ENCODE measurements at regions not wholly inside any gene's neighbourhood (a gene's known extent, or its start where the extent isn't known, plus 50 kb on each side); places are given as distances from the start of the nearest gene placed in this dataset.

GRCh38 chr5:5643481-5643880 lies 221.0 kb downstream of the ICE1 start:
- Histone ChIP-seq H3K27ac (no peak overlapping the region), H3K4me3 (no peak overlapping the region), H3K27me3 (no peaks in the 10 kb centered on the region), H3K36me3 (no peaks in the 10 kb centered on the region), H3K4me1 (no peaks in the 10 kb centered on the region), H3K9me3 (no peaks in the 10 kb centered on the region)
- no peak for FAIRE-seq
- 50 to 53% methylated on average over 4 of the region's 4 CpGs for WGBS, 2 donors
- intact Hi-C loops (cut with DNase I), result no loop called here
- no peak for DNase-seq
- TF ChIP-seq CTCF (IDR thresholded peaks at IDR 0.05), result no peak
- ATAC-seq, result no peak

GRCh38 chr5:5638211-5638610 lies 215.7 kb downstream of the ICE1 start:
- no peak for TF ChIP-seq CTCF (IDR thresholded peaks at IDR 0.05)
- H3K9me3 ChIP-seq, result no peaks in the 10 kb centered on the region
- FAIRE-seq (no peak), DNase-seq (no peak), ATAC-seq (no peak)
- no peaks in the 10 kb centered on the region for H3K36me3 ChIP-seq
- no peaks in the 10 kb centered on the region for H3K4me1 ChIP-seq
- WGBS, 2 donors, result 37 to 44% methylated on average over 4 of the region's 4 CpGs
- intact Hi-C loops (cut with DNase I), result no loop called here
- no peak overlapping the region for H3K27ac ChIP-seq
- H3K27me3 ChIP-seq, result no peaks in the 10 kb centered on the region
- no peak overlapping the region for H3K4me3 ChIP-seq

GRCh38 chr5:5637173-5637572 lies 214.7 kb downstream of the ICE1 start:
- ATAC-seq, result no peak
- no peak for TF ChIP-seq CTCF (IDR thresholded peaks at IDR 0.05)
- Histone ChIP-seq H3K4me1 (no peaks in the 10 kb centered on the region), H3K9me3 (no peaks in the 10 kb centered on the region), H3K27me3 (no peaks in the 10 kb centered on the region), H3K4me3 (no peak overlapping the region), H3K36me3 (no peaks in the 10 kb centered on the region), H3K27ac (no peak overlapping the region)
- DNase-seq, result no peak
- intact Hi-C loops (cut with DNase I), result no loop called here
- no peak for FAIRE-seq
- 19 to 20% methylated on average over 2 of the region's 2 CpGs for WGBS, 2 donors

GRCh38 chr5:5634817-5635216 lies 212.3 kb downstream of the ICE1 start:
- no peaks in the 10 kb centered on the region for H3K9me3 ChIP-seq
- no peak for TF ChIP-seq CTCF (IDR thresholded peaks at IDR 0.05)
- intact Hi-C loops (cut with DNase I), result no loop called here
- no peak for ATAC-seq
- FAIRE-seq, result no peak
- no peaks in the 10 kb centered on the region for H3K4me1 ChIP-seq
- 44 to 48% methylated on average over 4 of the region's 4 CpGs for WGBS, 2 donors
- no peaks in the 10 kb centered on the region for H3K36me3 ChIP-seq
- DNase-seq, result no peak
- H3K27ac ChIP-seq, result no peak overlapping the region
- no peak overlapping the region for H3K4me3 ChIP-seq
- H3K27me3 ChIP-seq, result no peaks in the 10 kb centered on the region

- no peaks in the 10 kb centered on the region for H3K27me3 ChIP-seq
- no peak overlapping the region for H3K4me3 ChIP-seq
- 48 to 57% methylated on average over 4 of the region's 4 CpGs for WGBS, 2 donors
- DNase-seq (no peak), ATAC-seq (no peak), FAIRE-seq (no peak)
- no peak overlapping the region for H3K27ac ChIP-seq
- H3K9me3 ChIP-seq, result no peaks in the 10 kb centered on the region
- H3K4me1 ChIP-seq, result no peaks in the 10 kb centered on the region
- no peaks in the 10 kb centered on the region for H3K36me3 ChIP-seq
- intact Hi-C loops (cut with DNase I), result no loop called here
- TF ChIP-seq CTCF (IDR thresholded peaks at IDR 0.05), result no peak
These were observed 211.1 kb downstream of the ICE1 start for GRCh38 chr5:5633579-5633978.
